Spleen (tissue), 11 donors: ENCODE measurements at regions not wholly inside any gene's neighbourhood (a gene's known extent, or its start where the extent isn't known, plus 50 kb on each side); places are given as distances from the start of the nearest gene placed in this dataset.

ENCODE experiments used
- DNase-seq: peaks from one replicate; pipeline ENCODE4 v3.0.0-alpha.2; 2020
- H3K27ac ChIP-seq, 8 donors: fragments of 200-600 bp; sonication (generic) in 7 of 8; 1 replicate in 4 of 8; 2 replicates in 4 of 8; pipeline versions ENCODE4 v1.5.0 to v1.8.0; 2016 to 2021; ENCODE audit warnings: inconsistent platforms in 4 of 8, mild to moderate bottlenecking in 4 of 8, moderate library complexity in 1 of 8
- H3K27me3 ChIP-seq, 7 donors: fragments of 200-600 bp; sonication (generic) in 6 of 7; replicated peaks in 1 of 7; 1 replicate in 4 of 7; 2 replicates in 3 of 7; pipeline versions ENCODE4 v1.5.0 to v1.8.0; 2016 to 2021; ENCODE audit warnings: inconsistent platforms in 3 of 7, mild to moderate bottlenecking in 1 of 7
- H3K36me3 ChIP-seq, 6 donors: fragments of 200-600 bp; sonication (generic) in 5 of 6; 1 replicate in 4 of 6; 2 replicates in 2 of 6; pipeline versions ENCODE4 v1.5.0 to v1.8.0; 2016 to 2021; ENCODE audit warnings: inconsistent platforms in 2 of 6
- H3K4me1 ChIP-seq, 6 donors: fragments of 200-600 bp; sonication (generic) in 5 of 6; 1 replicate in 3 of 6; 2 replicates in 3 of 6; pipeline versions ENCODE4 v1.5.0 to v1.8.0; 2016 to 2021; ENCODE audit warnings: inconsistent platforms in 3 of 6
- H3K4me3 ChIP-seq, 8 donors: fragments of 200-600 bp; sonication (generic) in 7 of 8; 1 replicate in 4 of 8; 2 replicates in 4 of 8; pipeline versions ENCODE4 v1.5.0 to v1.8.0; 2016 to 2021; ENCODE audit warnings: inconsistent platforms in 4 of 8, mild to moderate bottlenecking in 4 of 8, moderate library complexity in 2 of 8
- H3K9me3 ChIP-seq, 8 donors: fragments of 200-600 bp; sonication (generic) in 7 of 8; 1 replicate in 4 of 8; 2 replicates in 4 of 8; pipeline versions ENCODE4 v1.5.0 to v1.8.0; 2016 to 2021; ENCODE audit warnings: inconsistent platforms in 4 of 8
- POLR2A ChIP-seq, 3 donors: fragments of 450-650 bp; IDR thresholded peaks; one replicate each; pipeline ENCODE4 v1.5.1; 2017; ENCODE audit warnings: antibody characterized with exemption in 3 of 3, mild to moderate bottlenecking in 1 of 3
- POLR2AphosphoS5 ChIP-seq, 3 donors: sonication (generic); formaldehyde crosslinking; IDR thresholded peaks; one replicate each; pipeline ENCODE4 v1.5.1; 2017; ENCODE audit warnings: antibody characterized with exemption in 3 of 3
- WGBS, 5 donors: extraction: QIAGEN DNeasy Blood & Tissue Kit in 3 of 5; methylation state at CpG; one replicate each; pipeline versions ENCODE4 v1.1.5 to v1.1.7; 2013 to 2018; 5-methylcytosine and 5-hydroxymethylcytosine counted together
- intact Hi-C: fragments of 100-400 bp; cut with DNase I; formaldehyde crosslinking; loops from one replicate; pipeline ENCODE4 v1.15.0; 2023; ENCODE audit warnings: low total_unique reads
- TF ChIP-seq, protein P1 (sequence below), 11 experiments: fragments of 200-600 bp in 7 of 11; fragments of 450-650 bp in 4 of 11; sonication (generic) in 4 of 11; IDR thresholded peaks in 8 of 11; conservative IDR thresholded peaks in 3 of 11; 1 replicate in 7 of 11; 2 replicates in 4 of 11; pipeline versions ENCODE4 v1.4.0 to v1.8.0; 2016 to 2021; ENCODE audit warnings: antibody characterized with exemption in 11 of 11, inconsistent platforms in 4 of 11, mild to moderate bottlenecking in 1 of 11
- donor health status: healthy with polysubstance abuse.
- donor health status: DM: no; HTN: no; CAD: no; lungs with moderate emphysema.
- donor health status: DM: no; HTN: no; CAD: no.
- donor health status: Bipolar disorder and iron deficiency.
- donor health status: healthy.
- donor health status: DM: no; HTN: no; CAD: no.
- donor health status: DM: yes; HTN: yes; CAD: no.

DNA sequence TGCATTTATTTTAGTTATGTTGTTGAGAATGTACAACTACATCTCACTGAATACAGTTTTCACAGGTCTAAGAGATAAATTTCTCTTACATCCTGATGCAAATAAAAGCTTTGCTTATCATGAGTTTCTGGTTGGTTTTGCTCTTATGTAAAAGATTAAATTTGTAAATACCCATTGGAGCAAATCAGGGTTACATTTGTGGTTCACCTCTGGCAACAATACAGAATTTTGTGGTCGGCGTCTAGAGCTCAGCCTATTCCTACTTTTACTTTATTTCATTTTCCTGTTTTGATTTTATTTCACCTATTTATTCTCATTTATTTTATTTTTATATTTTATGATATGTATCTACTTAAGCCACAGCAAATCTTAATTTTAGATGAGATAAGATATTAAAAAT, 271.9 kb upstream of the MARCKS start:
- intact Hi-C loops: no loop called here
- no peak for DNase-seq
- Histone ChIP-seq H3K9me3 (no peaks in the 10 kb centered on the region), H3K4me1 (no peaks in the 10 kb centered on the region), H3K4me3 (no peak overlapping the region), H3K27ac (no peak overlapping the region), H3K36me3 (no peaks in the 10 kb centered on the region), H3K27me3 (no peaks in the 10 kb centered on the region)
- TF ChIP-seq POLR2A (IDR thresholded peaks at IDR 0.05) (no peak), POLR2AphosphoS5 (IDR thresholded peaks at IDR 0.05) (no peak)
- TF ChIP-seq, protein P1, sequence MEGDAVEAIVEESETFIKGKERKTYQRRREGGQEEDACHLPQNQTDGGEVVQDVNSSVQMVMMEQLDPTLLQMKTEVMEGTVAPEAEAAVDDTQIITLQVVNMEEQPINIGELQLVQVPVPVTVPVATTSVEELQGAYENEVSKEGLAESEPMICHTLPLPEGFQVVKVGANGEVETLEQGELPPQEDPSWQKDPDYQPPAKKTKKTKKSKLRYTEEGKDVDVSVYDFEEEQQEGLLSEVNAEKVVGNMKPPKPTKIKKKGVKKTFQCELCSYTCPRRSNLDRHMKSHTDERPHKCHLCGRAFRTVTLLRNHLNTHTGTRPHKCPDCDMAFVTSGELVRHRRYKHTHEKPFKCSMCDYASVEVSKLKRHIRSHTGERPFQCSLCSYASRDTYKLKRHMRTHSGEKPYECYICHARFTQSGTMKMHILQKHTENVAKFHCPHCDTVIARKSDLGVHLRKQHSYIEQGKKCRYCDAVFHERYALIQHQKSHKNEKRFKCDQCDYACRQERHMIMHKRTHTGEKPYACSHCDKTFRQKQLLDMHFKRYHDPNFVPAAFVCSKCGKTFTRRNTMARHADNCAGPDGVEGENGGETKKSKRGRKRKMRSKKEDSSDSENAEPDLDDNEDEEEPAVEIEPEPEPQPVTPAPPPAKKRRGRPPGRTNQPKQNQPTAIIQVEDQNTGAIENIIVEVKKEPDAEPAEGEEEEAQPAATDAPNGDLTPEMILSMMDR (IDR thresholded peaks at IDR 0.05 in 8 of 11, conservative IDR thresholded peaks at IDR 0.05 in 3 of 11): no peak
- 70 to 90% (median 82%) methylated on average over 2 of the region's 2 CpGs for WGBS, 5 donors

GRCh38 chr6:113586413-113587077, 270.6 kb upstream of the MARCKS start:
- Histone ChIP-seq H3K4me3 (no peak overlapping the region), H3K27me3 (no peaks in the 10 kb centered on the region), H3K36me3 (no peaks in the 10 kb centered on the region), H3K9me3 (no peaks in the 10 kb centered on the region), H3K27ac (no peak overlapping the region), H3K4me1 (peaks cover 0 to 3% (median 0%) of the 10 kb centered on the region in 6 donors)
- TF ChIP-seq POLR2AphosphoS5 (IDR thresholded peaks at IDR 0.05) (no peak), POLR2A (IDR thresholded peaks at IDR 0.05) (no peak)
- TF ChIP-seq, protein P1 (IDR thresholded peaks at IDR 0.05 in 8 of 11, conservative IDR thresholded peaks at IDR 0.05 in 3 of 11): no peak
- intact Hi-C loops: no loop called here
- DNase-seq: no peak
- 71 to 83% (median 78%) methylated on average over 2 of the region's 2 CpGs for WGBS, 5 donors

DNA sequence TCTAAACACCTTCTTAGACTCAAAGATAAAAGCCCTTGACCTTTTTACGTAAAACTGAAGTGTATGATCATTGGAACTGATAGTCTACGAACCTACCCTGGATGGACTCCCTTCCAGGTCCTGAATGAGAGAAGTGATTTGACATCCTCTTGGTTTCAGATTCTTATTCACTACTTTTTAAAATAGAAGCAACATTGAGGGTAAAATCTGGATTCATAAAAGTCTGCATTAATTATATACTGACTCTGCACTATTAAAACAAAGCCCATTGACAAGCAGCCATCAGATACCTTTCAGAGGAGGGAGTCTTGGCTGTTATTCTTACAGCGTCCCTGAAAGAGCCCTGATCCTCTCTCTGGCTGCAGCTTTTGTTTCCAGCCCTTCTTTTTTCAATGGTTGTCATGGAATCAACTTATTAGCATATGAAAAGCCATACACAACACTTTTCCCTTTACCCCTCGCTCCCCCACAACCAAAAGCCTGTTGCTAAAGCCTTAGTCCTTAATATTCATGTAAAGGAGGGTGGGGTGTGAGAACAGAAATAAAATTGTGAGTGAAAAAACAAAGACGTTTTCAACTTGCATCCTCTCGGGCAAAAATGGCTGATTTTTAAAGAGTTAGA, 270.0 kb upstream of the MARCKS start:
- intact Hi-C loops: no loop called here
- DNase-seq: no peak

GRCh38 chr6:113588646-113589045, 268.5 kb upstream of the MARCKS start:
- H3K4me3 ChIP-seq: no peak overlapping the region
- WGBS, 5 donors: 46 to 69% (median 55%) methylated on average over 1 of the region's 1 CpG
- no peaks in the 10 kb centered on the region for H3K9me3 ChIP-seq
- intact Hi-C loops: no loop called here
- TF ChIP-seq, protein P1 (IDR thresholded peaks at IDR 0.05 in 8 of 11, conservative IDR thresholded peaks at IDR 0.05 in 3 of 11): no peak
- TF ChIP-seq POLR2A (IDR thresholded peaks at IDR 0.05): no peak
- no peak for TF ChIP-seq POLR2AphosphoS5 (IDR thresholded peaks at IDR 0.05)
- H3K36me3 ChIP-seq: no peaks in the 10 kb centered on the region
- no peak for DNase-seq
- H3K27ac ChIP-seq: no peak overlapping the region
- H3K27me3 ChIP-seq: no peaks in the 10 kb centered on the region
- peaks cover 8 to 17% (median 11%) of the 10 kb centered on the region in 6 donors for H3K4me1 ChIP-seq

More for the DNA sequence above, 270.0 kb upstream of the MARCKS start:
- Histone ChIP-seq H3K36me3 (no peaks in the 10 kb centered on the region), H3K27me3 (no peaks in the 10 kb centered on the region), H3K27ac (no peak overlapping the region), H3K9me3 (no peaks in the 10 kb centered on the region), H3K4me3 (no peak overlapping the region), H3K4me1 (peaks cover 4 to 9% (median 6%) of the 10 kb centered on the region in 6 donors)
- no peak for TF ChIP-seq POLR2A (IDR thresholded peaks at IDR 0.05)
- TF ChIP-seq POLR2AphosphoS5 (IDR thresholded peaks at IDR 0.05): no peak
- TF ChIP-seq, protein P1 (IDR thresholded peaks at IDR 0.05 in 8 of 11, conservative IDR thresholded peaks at IDR 0.05 in 3 of 11): no peak
- WGBS, 5 donors: 70 to 85% (median 80%) methylated on average over 6 of the region's 6 CpGs
